Stimulated activated CD8-positive, alpha-beta memory T cell treated with anti-CD3 and anti-CD28 coated beads, Interleukin-2, amount 100 ng/mL, for 48 hours (primary cell): ENCODE measurements at regions not wholly inside any gene's neighbourhood (a gene's known extent, or its start where the extent isn't known, plus 50 kb on each side); places are given as distances from the start of the nearest gene placed in this dataset.

Source experiments
- DNase-seq, 2 donors: peaks; one replicate each; pipeline ENCODE4 v3.0.0-alpha.2; 2020; ENCODE audit warnings: low read depth in 2 of 2

GRCh38 chr20:34163307-34163706, 51.3 kb upstream of the EIF2S2 start:
- no peak for DNase-seq

GRCh38 chr20:34164381-34164984, 52.4 kb upstream of the EIF2S2 start:
- DNase-seq = no peak

- DNase-seq = no peak
These were observed 53.1 kb upstream of the EIF2S2 start for GRCh38 chr20:34165018-34165619.

- DNase-seq = no peak
These were observed 59.6 kb upstream of the EIF2S2 start for GRCh38 chr20:34171640-34172039.

GRCh38 chr20:34172926-34173325, 60.9 kb upstream of the EIF2S2 start:
- no peak for DNase-seq

- DNase-seq = no peak
These were observed 63.0 kb upstream of the EIF2S2 start for GRCh38 chr20:34175079-34175478.

GRCh38 chr20:34175879-34176278, 63.8 kb upstream of the EIF2S2 start:
- DNase-seq = no peak

- DNase-seq = no peak
These were observed 64.2 kb upstream of the ASIP start for GRCh38 chr20:34177052-34177451.

- no peak for DNase-seq
These were observed 61.4 kb upstream of the ASIP start for GRCh38 chr20:34179637-34180360.

- no peak for DNase-seq
These were observed 60.6 kb upstream of the ASIP start for GRCh38 chr20:34180460-34181120.

- no peak for DNase-seq
These were observed 59.7 kb upstream of the ASIP start for GRCh38 chr20:34181484-34181883.

- no peak for DNase-seq
These were observed 55.2 kb upstream of the ASIP start for GRCh38 chr20:34185766-34186620.

- DNase-seq = no peak
These were observed 51.6 kb upstream of the ASIP start for GRCh38 chr20:34189572-34190163.

- DNase-seq = no peak
These were observed 51.0 kb upstream of the ASIP start for GRCh38 chr20:34190262-34190661.

GRCh38 chr20:34190679-34191090, 50.5 kb upstream of the ASIP start:
- peak; percentile 3 to 16 for DNase-seq
